HepG2 (cell line): ENCODE measurements at regions not wholly inside any gene's neighbourhood (a gene's known extent, or its start where the extent isn't known, plus 50 kb on each side); places are given as distances from the start of the nearest gene placed in this dataset.
A peak's percentile ranks its signal among the peaks of the same experiment; 100 is the strongest.

Source experiments
- ATAC-seq: fragments of 200-7000 bp; cut with Tn5 transposase; 3 replicates; pipeline ENCODE4 v1.9.1; 2020; ENCODE audit warnings: mild to moderate bottlenecking, moderate library complexity
- BruUV-seq: library from RNA; stranded (reverse); fragments of 400-500 nt; replicated peaks from 2 replicates; lab custom pipeline; 2021; lab: Mats Ljungman, UMichigan
- CTCF ChIA-PET: fragments of 300-600 bp; formaldehyde crosslinking; extraction: SDS; loops from one replicate; lab custom pipeline; 2021; ENCODE audit warnings: low total read pairs, inconsistent platforms, low intra/inter-chr PET ratio; lab: Yijun Ruan, JAX
- POLR2A ChIA-PET: fragments of 350-600 bp; sonication (Branson Sonifier 250); formaldehyde crosslinking; loops from one replicate; lab custom pipeline; 2020; ENCODE audit warnings: antibody characterized with exemption, inconsistent platforms; lab: Yijun Ruan, JAX
- DNase-seq: peaks from one replicate; pipeline ENCODE4 v3.0.0-alpha.2; 2015; ENCODE audit warnings: low spot score
- FAIRE-seq: peaks from 3 replicates; lab custom pipeline; 2011; peaks lifted over from hg19 to GRCh38; lab: Jason Lieb, UNC
- H2AFZ ChIP-seq: one replicate; pipeline ENCODE4 v1.6.1; 2011; ENCODE audit warnings: low read length, inconsistent platforms
- H3K27ac ChIP-seq: fragments of 300-600 bp; 3 replicates; pipeline ENCODE4 v1.8.0; 2011; ENCODE audit warnings: mixed run types, mild to moderate bottlenecking, mixed read lengths, low read length, inconsistent platforms; ENCODE audit not compliant: insufficient read depth; ENCODE audit errors: extremely low read length
- H3K27me3 ChIP-seq, 2 experiments: fragments of 200-600 bp in 1 of 2; 2 replicates in 1 of 2; 3 replicates in 1 of 2; pipeline versions ENCODE4 v1.6.0 to v1.8.0; 2011; ENCODE audit warnings: low read length in 2 of 2, mild to moderate bottlenecking in 2 of 2, moderate library complexity in 2 of 2, inconsistent platforms in 1 of 2; ENCODE audit not compliant: insufficient read depth in 2 of 2, control insufficient read depth in 1 of 2
- H3K36me3 ChIP-seq, 2 experiments: fragments of 200-600 bp in 1 of 2; replicated peaks in 1 of 2; 2 replicates in 1 of 2; 3 replicates in 1 of 2; pipeline versions ENCODE4 v1.5.1 to v1.8.0; 2011; ENCODE audit warnings: low read length in 2 of 2, inconsistent platforms in 1 of 2; ENCODE audit not compliant: insufficient read depth in 2 of 2, control insufficient read depth in 1 of 2
- H3K4me1 ChIP-seq: 2 replicates; pipeline ENCODE4 v1.5.1; 2012; ENCODE audit warnings: low read length, inconsistent platforms; ENCODE audit not compliant: insufficient read depth
- H3K4me2 ChIP-seq: 2 replicates; pipeline ENCODE4 v1.6.0; 2011; ENCODE audit warnings: low read depth, low read length, inconsistent platforms
- H3K4me3 ChIP-seq, 3 experiments: fragments of 200-600 bp in 1 of 3; sonication (generic), shearing (Covaris generic) in 1 of 3; replicated peaks in 1 of 3; 2 replicates each; pipeline ENCODE4 v1.5.1; 2011 to 2016; ENCODE audit warnings: low read length in 3 of 3, inconsistent platforms in 2 of 3, low read depth in 2 of 3, mild to moderate bottlenecking in 2 of 3, control low read depth in 1 of 3, mixed read lengths in 1 of 3; ENCODE audit not compliant: insufficient read depth in 1 of 3
- H3K79me2 ChIP-seq: one replicate; pipeline ENCODE4 v1.6.1; 2011; ENCODE audit warnings: low read length, inconsistent platforms; ENCODE audit not compliant: insufficient read depth
- H3K9ac ChIP-seq: 2 replicates; pipeline ENCODE4 v1.6.0; 2011; ENCODE audit warnings: mild to moderate bottlenecking, low read depth, low read length, inconsistent platforms; ENCODE audit not compliant: insufficient read depth
- H3K9me3 ChIP-seq: 2 replicates; pipeline ENCODE4 v1.5.1; 2012; ENCODE audit warnings: mild to moderate bottlenecking, low read length
- H4K20me1 ChIP-seq: 2 replicates; pipeline ENCODE4 v1.6.0; 2011; ENCODE audit warnings: inconsistent platforms, mild to moderate bottlenecking, low read length, moderate library complexity; ENCODE audit not compliant: insufficient read depth
- BCL6 ChIP-seq: IDR thresholded peaks from 2 replicates; pipeline ENCODE4 v1.6.1; 2016; ENCODE audit warnings: missing genetic modification reagents, missing compliant biosample characterization
- CEBPZ ChIP-seq: IDR thresholded peaks from 2 replicates; pipeline ENCODE4 v1.6.1; 2012; ENCODE audit warnings: low read length, improper control_type of control experiment
- GMEB2 ChIP-seq: IDR thresholded peaks from 2 replicates; pipeline ENCODE4 v1.6.1; 2016; ENCODE audit warnings: missing biosample characterization, missing genetic modification reagents, low read depth
- MAX ChIP-seq: IDR thresholded peaks from 2 replicates; pipeline ENCODE4 v1.6.1; 2012; ENCODE audit warnings: inconsistent platforms
- TBX3 ChIP-seq: fragments of 450-650 bp; IDR thresholded peaks from 2 replicates; pipeline ENCODE4 v1.6.1; 2017; ENCODE audit warnings: antibody characterized with exemption, mild to moderate bottlenecking, inconsistent platforms, borderline replicate concordance
- THAP11 ChIP-seq: IDR thresholded peaks from 2 replicates; pipeline ENCODE4 v1.6.1; 2016; ENCODE audit warnings: missing biosample characterization, missing genetic modification reagents
- ZNF326 ChIP-seq: sonication (generic); formaldehyde crosslinking; IDR thresholded peaks from 2 replicates; pipeline ENCODE4 v1.4.0; 2020; ENCODE audit warnings: missing genetic modification reagents, borderline replicate concordance
- ZNF543 ChIP-seq: sonication (generic); formaldehyde crosslinking; IDR thresholded peaks from 2 replicates; pipeline ENCODE4 v1.4.0; 2020; ENCODE audit warnings: mild to moderate bottlenecking, missing genetic modification reagents
- ZNF687 ChIP-seq: sonication (generic); formaldehyde crosslinking; IDR thresholded peaks from 2 replicates; pipeline ENCODE4 v1.5.1; 2020; ENCODE audit warnings: mild to moderate bottlenecking, missing genetic modification reagents, moderate library complexity
- ZNF768 ChIP-seq: sonication (generic); formaldehyde crosslinking; IDR thresholded peaks from 2 replicates; pipeline ENCODE4 v1.4.0; 2020; ENCODE audit warnings: missing genetic modification reagents
- WGBS: methylation state at CpG from one replicate; pipeline ENCODE4 v1.1.6; 2017; ENCODE audit warnings: low lambda C conversion rate; 5-methylcytosine and 5-hydroxymethylcytosine counted together
- in situ Hi-C: cut with HindIII; loops from 2 replicates; pipeline ENCODE4 v1.10.0; 2017; ENCODE audit warnings: low pct_unique_long_range_greater_than_20kb; ENCODE audit not compliant: extremely low pct_ligation_motif_present
- intact Hi-C: fragments of 100-400 bp; cut with micrococcal nuclease; formaldehyde crosslinking; loops from one replicate; pipeline ENCODE4 v1.10.0; 2022; ENCODE audit not compliant: unreplicated experiment

GRCh38 chr2:42964439-42965083, 172.2 kb upstream of the HAAO start:
- H3K9ac ChIP-seq, result no peak overlapping the region
- peaks cover 75% of the 10 kb centered on the region for H3K4me1 ChIP-seq
- no peak overlapping the region for H2AFZ ChIP-seq
- no peaks in the 10 kb centered on the region for H3K36me3 ChIP-seq
- BruUV-seq, result no TSS peak
- no peak overlapping the region for H3K4me3 ChIP-seq
- FAIRE-seq (no peak), ATAC-seq (no peak), DNase-seq (no peak)
- POLR2A ChIA-PET, result interaction anchor here (0.7 to 9.3 kb wide), 5 partner anchors 11 to 262 kb away, joined by 3 to 98 read pairs (median 4); partner anchors contain the start of gene ZFP36L2
- no peak overlapping the region for H3K27ac ChIP-seq
- H3K79me2 ChIP-seq, result no peaks in the 10 kb centered on the region
- no peak overlapping the region for H3K4me2 ChIP-seq
- H4K20me1 ChIP-seq, result no peaks in the 10 kb centered on the region
- H3K27me3 ChIP-seq, result no peaks in the 10 kb centered on the region
- 85% methylated on average over 6 of the region's 6 CpGs for WGBS
- in situ Hi-C loops, result no loop called here
- H3K9me3 ChIP-seq, result no peaks in the 10 kb centered on the region
- TF ChIP-seq GMEB2 (CRISPR knock-in tag), result no peak
- TF ChIP-seq BCL6 (CRISPR knock-in tag), result no peak
- no peak for TF ChIP-seq CEBPZ
- 0 out of 2 replicates have a peak, but pooled peaks have one; percentile 26 for TF ChIP-seq ZNF543 (CRISPR knock-in tag)
- no peak for TF ChIP-seq THAP11 (CRISPR knock-in tag)
- TF ChIP-seq ZNF326 (CRISPR knock-in tag), result no peak
- peak; percentile 35; the same call in 1 of the 2 replicates for TF ChIP-seq ZNF687 (CRISPR knock-in tag)
- no peak for TF ChIP-seq TBX3
- TF ChIP-seq ZNF768, result peak; percentile 16; the same call in 1 of the 2 replicates
- no peak for TF ChIP-seq MAX
- intact Hi-C loops, result no loop called here
- CTCF ChIA-PET, result no interaction called here
